22Rv1 (cell line): ENCODE measurements at regions not wholly inside any gene's neighbourhood (a gene's known extent, or its start where the extent isn't known, plus 50 kb on each side); places are given as distances from the start of the nearest gene placed in this dataset.

Experiments
- H3K27ac ChIP-seq: fragments of 450-650 bp; 2 replicates; pipeline ENCODE4 v1.5.1; 2017
- CTCF ChIP-seq: fragments of 450-650 bp; IDR thresholded peaks from 2 replicates; pipeline ENCODE4 v1.5.1; 2017; ENCODE audit warnings: mild to moderate bottlenecking
- ZFX ChIP-seq: fragments of 450-650 bp; IDR thresholded peaks from 2 replicates; pipeline ENCODE4 v1.6.1; 2017; ENCODE audit warnings: antibody characterized with exemption, borderline replicate concordance

GRCh38 chr10:81031774-81032173, 494.1 kb downstream of the SH2D4B start:
- no peak overlapping the region for H3K27ac ChIP-seq
- no peak for TF ChIP-seq ZFX
- TF ChIP-seq CTCF: no peak

- no peak overlapping the region for H3K27ac ChIP-seq
- TF ChIP-seq ZFX (no peak), CTCF (no peak)
These were observed 496.7 kb downstream of the SH2D4B start for GRCh38 chr10:81034383-81034782.

- TF ChIP-seq CTCF: no peak
- no peak for TF ChIP-seq ZFX
- no peak overlapping the region for H3K27ac ChIP-seq
These were observed 498.6 kb downstream of the SH2D4B start for GRCh38 chr10:81036257-81036656.

- TF ChIP-seq ZFX: no peak
- no peak for TF ChIP-seq CTCF
- H3K27ac ChIP-seq: peak overlapping the region; percentile 90
These were observed 502.3 kb downstream of the SH2D4B start for GRCh38 chr10:81040031-81040430.

- TF ChIP-seq CTCF: no peak
- TF ChIP-seq ZFX: no peak
These were observed 503.2 kb downstream of the SH2D4B start for GRCh38 chr10:81040940-81041339.

GRCh38 chr10:81042647-81043046, 504.9 kb downstream of the SH2D4B start:
- TF ChIP-seq ZFX: no peak
- no peak for TF ChIP-seq CTCF
- H3K27ac ChIP-seq: peak overlapping the region; percentile 90

More at GRCh38 chr10:81040940-81041339, 503.2 kb downstream of the SH2D4B start:
- peak overlapping the region; percentile 90 for H3K27ac ChIP-seq

- no peak for TF ChIP-seq CTCF
- no peak for TF ChIP-seq ZFX
- H3K27ac ChIP-seq: no peak overlapping the region
These were observed 527.8 kb downstream of the SH2D4B start for GRCh38 chr10:81065474-81065873.

- TF ChIP-seq ZFX (no peak), CTCF (no peak)
- no peak overlapping the region for H3K27ac ChIP-seq
These were observed 530.8 kb downstream of the SH2D4B start for GRCh38 chr10:81068460-81068859.
